HG02798 (cell line): ENCODE measurements at regions not wholly inside any gene's neighbourhood (a gene's known extent, or its start where the extent isn't known, plus 50 kb on each side); places are given as distances from the start of the nearest gene placed in this dataset.
"Not testable (repeated sequence)": the region's sequence is repeated elsewhere in the genome, so short reads cannot be mapped to it uniquely, and the experiment has no call there.

Source experiments
- ATAC-seq: cut with Tn5 transposase; IDR thresholded peaks from one replicate; pipeline ENCODE4 v1.9.1; 2021; ENCODE audit warnings: mild to moderate bottlenecking; ENCODE audit not compliant: unreplicated experiment, poor library complexity

DNA sequence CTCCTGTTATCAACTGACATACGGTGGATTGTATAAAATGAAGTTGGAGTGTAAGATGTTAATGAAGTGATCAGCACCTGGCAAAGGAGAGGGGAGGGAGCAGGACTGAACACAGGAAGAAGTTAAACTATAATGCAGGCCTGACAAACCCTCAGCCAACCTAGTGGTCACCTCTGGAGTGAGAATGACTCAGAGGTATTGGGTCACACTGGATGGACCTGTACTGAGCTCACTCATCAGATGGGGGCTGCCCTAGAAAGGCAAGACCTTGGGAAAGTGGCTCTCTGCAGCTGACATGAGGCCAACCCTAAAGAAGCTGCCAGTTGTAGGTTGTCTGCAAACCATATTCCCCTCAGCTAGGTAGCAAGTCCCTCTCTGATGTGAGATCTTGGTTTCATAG is 193.3 kb upstream of the HTR1E start:
- no peak for ATAC-seq

DNA sequence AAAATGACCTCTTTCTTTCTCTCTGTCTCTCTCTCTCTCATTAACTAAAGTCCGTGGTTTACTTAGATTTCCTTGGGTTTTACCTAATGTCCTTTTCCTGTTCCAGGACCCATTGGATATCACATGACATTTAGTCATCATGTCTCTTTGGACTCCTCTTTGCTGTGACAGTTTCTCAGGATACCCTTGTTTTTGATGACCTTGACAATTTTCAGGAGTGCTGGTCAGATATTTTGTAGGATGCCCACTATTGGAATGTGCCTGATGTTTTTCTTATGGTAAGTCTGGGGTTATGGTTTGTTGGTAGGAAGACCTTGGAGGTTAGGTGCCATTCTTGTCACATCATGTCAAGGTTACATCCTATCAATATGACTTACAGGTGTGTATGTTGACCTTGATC is 199.2 kb upstream of the HTR1E start:
- no peak for ATAC-seq

DNA sequence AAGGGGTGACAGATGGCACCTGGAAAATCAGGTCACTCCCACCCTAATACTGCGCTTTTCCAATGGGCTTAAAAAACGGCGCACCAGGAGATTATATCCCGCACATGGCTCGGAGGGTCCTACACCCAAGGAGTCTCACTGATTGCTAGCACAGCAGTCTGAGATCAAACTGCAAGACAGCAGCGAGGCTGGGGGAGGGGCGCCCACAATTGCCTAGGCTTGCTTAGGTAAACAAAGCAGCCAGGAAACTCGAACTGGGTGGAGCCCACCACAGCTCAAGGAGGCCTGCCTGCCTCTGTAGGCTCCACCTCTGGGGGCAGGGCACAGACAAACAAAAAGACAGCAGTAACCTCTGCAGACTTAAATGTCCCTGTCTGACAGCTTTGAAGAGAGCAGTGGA is 205.7 kb upstream of the HTR1E start:
- ATAC-seq, result not testable (repeated sequence)

DNA sequence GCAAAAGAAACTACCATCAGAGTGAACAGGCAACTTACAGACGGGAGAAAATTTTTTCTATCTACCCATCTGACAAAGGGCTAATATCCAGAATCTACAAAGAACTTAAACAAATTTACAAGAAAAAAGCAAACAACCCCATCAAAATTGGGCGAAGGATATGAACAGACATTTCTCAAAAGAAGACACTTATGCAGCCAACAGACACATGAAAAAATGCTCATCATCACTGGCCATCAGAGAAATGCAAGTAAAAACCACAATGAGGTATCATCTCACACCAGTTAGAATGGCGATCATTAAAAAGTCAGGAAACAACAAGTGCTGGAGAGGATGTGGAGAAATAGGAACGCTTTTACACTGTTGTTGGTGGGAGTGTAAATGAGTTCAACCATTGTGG is 206.6 kb upstream of the HTR1E start:
- ATAC-seq, result not testable (repeated sequence)

DNA sequence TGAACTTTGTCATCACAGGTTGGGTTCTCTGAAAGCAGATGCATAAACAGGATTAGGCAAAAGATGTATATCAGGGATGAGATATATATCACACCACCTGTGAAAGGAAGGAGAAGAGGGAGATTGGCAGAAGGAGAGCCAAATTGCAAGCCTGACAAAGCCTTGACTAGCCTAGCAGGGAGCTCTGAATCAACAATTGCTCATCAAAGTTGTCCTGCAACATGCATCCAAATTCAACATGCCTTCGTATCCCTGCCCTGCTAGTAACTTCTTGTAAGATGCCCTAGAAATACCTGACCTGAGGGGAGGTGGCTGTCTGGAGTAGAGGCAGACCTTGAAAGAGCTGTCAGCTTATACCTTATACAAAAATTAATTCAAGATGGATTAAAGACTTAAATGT is 207.1 kb upstream of the HTR1E start:
- ATAC-seq, result no peak

DNA sequence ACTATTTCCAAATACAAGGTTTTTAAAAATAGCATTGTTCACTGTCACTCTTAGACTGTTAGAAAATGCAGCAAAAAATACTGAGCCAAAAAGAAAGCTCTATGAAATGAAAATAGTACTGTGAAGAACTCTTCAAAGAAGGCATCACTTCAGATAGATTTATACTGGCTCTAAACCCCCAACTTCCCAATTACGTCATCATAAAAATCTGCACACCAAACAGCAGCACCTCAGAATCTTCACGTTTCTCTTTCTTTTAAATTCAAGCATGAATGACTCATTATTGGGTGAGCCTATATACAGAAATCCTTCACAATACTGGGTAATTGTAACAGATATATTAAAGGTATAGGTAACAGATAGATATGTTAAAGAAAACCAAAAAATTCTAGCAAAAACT is 208.4 kb upstream of the HTR1E start:
- no peak for ATAC-seq

DNA sequence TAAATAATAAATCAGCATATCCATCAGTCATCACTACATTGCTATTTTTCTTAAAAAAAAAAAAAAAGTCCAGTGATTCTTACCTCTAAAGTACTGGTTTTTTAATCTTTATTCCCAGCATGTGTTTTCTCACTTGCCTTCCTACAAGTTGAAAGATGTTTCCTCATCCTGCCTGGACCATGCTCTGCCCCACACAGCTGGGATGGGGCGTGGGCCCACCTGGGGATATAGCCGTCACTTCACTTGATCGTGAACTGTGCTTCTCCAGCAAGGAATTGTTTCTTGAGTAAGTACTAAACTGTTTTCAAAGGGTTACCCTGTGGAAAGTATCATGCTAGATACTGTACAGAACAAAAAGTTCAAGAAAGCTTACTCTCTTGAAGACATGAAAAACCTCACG is 212.6 kb upstream of the HTR1E start:
- no peak for ATAC-seq

DNA sequence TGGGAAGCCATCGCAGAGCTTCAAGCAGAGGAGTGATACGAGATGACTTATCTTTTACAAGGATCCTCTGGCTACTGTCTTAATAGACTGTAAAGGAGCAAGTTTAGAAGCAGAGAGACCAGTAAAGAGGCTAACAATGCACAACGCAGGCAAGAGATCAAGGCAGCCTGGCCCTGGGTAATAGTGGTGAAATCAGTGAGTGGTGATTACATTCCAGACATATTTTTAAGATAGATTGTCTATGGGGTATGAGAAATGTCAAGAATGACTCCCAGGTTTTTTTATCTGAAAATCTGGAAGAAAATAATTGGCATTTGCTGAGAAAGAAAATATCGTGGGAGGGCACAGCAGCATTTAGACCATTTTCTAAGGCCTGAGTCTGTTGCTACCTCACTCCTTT is 213.6 kb upstream of the HTR1E start:
- ATAC-seq, result no peak

DNA sequence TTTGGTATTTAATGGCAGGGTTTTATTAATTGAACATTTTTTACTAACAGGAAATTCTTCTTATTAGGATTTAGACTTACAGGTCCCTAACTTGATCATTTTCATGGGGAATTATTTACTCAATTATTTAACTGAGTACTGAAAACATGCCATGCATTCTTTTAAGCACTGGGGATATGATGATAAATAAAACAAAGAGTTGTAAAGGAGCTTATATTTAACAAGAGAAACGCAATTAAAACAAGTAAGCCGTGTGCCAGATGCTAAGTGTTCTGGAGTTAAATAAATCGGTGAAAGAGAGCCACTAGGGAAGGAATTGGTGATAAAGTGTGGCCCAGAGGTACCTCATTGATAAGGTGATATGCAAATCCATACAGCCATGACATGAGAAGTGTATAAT is 214.2 kb upstream of the HTR1E start:
- ATAC-seq, result no peak

DNA sequence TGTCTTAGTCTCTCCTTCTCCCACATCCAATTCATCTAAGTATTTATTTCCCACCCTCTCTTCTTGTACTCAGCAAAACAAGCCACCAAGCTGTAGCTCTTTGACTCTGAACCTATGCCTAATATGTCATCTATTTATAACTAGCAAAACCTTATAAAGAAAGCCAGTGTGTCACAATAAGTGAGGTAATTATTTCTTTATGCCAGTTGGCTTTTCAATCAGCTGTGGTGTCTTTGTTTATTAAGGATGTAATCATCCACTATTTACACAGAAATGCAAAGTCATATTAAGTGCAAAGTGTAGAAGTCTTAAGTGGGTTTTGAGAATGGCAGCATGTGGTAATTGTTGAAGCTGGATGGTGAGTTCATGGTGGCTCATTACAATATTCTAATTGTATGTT is 215.2 kb upstream of the HTR1E start:
- no peak for ATAC-seq

DNA sequence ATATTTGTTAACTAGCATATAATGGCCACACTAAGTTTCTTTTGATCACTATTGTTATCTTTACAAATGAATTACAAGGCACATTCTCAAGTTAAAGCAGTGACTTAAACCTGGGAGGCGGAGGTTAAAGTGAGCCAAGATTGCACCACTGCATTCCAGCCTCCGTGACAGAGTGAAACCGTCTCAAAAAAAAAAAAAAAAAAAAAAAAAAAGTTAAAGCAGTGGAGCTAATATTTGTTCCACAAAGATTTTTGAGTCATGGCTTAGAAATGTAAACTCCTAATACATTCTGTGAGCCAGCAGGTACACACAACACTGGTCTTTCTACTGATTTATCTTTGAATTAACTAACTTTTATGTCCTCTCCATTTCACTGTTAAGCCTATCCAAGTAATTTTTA is 221.7 kb upstream of the HTR1E start:
- ATAC-seq, result no peak

DNA sequence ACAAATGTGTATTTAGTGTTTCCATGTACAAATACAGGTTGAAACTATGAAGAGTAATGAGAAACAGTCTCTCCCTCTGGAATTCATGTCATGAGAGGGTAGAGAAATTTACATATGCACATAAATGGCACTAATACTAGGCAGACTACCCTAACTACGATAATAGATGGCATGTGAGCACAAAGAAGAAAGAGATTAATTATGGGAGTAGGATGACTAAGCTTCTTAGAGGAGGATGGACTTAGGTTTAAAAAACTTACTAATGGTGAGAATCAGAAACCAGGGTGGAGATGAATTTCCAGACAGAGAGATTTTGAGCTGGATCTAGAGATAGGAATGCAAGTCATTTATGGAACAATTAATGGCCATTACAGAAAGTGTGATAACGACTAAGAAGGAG is 225.3 kb upstream of the HTR1E start:
- ATAC-seq, result no peak

DNA sequence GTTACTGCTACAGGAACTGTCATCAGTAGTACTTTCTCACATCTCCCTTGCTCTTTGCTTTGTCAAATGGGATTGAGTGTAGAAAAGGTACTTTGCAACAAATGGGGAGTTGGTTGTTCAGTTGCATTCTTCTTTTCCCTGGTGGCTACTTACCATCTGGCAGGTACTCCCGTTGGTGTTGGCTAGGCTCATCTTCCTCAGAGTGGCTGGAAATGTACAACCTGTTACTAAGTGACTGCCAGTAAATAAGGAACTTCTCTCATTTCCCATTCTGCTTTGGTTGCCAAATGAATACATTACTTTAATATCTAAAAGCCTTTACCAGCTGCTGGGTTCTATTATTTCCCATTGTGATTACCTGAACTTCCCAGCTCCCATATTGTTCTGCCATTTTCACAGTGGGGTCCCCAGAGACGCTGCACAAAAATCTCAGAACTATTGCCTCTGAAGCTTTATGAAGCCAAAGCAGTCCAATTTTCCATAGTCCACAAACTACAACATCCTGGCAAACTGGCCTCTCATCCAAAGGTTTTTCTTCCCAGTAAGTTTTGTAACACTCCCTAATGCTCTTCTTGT is 229.7 kb upstream of the HTR1E start:
- ATAC-seq, result no peak

DNA sequence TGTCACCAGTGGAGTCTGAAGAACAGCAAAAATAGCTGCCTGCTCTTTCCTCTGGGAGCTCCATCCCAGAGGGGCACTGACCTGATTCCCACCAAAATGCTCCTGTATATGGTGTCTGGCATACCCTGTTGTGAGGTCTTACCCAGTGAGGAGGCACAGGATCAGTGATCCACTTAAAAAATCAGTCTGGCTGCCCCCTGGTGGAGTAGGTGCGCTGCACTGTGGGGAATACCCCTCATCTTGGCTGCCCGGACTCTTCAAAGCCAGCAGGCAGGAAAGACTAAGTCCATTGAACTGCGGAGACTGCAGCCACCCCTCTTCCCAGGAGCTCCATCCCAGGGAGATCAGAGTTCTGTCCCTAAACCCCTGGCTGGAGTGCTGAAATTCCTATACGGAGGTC is 230.9 kb upstream of the HTR1E start:
- ATAC-seq, result peak; percentile 75

DNA sequence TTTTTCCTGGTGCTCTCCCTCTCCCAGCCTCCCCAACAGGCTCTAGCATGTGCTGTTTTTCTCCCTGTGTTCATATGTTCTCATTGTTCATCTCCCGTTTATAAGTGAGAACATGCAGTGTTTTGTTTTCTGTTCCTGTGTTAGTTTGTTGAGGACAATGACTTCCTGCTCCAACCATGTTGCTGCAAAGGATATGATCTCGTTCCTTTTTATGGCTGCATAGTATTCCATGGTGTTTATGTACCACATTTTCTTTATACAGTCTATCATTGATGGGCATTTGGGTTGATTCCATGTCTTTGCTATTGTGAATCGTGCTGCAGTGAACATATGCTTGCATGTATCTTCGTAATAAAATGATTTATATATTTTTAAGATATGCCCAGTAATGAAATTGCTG is 236.1 kb upstream of the HTR1E start:
- not testable (repeated sequence) for ATAC-seq

DNA sequence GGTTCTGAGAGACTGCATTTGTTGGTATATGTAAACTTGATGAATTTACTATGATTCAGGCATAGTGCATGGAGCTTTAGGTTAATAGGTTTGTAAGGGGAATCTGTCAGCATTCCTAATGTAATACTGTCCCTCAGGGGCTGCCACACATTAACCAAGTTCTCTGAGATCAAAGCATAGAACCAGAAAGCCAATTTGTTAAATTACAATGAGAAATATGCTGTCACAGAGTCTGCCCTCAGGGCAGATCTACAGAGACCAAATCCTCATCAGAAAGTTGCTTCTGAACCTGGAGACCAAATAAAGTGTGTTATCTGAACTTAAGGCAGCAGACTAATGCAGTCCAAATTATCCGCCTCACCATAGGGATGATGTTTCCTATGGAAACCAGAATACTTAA is 250.8 kb upstream of the HTR1E start:
- ATAC-seq, result no peak

DNA sequence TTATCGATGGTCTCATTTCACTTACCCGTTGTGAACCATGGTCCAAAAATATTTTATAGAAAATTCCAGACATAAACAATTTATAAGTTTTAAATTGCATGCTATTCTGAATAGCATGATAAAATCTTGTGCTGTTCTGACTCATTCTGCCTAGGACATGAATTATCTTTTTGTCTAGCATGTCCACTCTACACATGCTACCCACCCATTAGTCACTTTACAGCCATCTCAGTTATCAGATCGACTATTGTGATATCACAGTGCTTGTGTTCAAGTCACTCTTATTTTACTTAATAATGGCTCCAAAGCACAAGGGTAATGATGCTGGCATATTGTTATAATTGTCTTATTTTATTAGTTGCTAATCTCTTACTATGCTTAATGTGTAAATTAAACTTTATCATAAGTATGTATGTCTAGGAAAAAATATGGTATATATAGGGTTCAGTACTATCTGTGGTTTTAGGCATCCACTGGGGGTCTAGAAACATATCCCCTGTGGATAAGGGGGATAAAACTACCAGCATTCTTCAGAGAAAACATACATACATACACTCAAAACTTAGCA is 252.0 kb upstream of the HTR1E start:
- ATAC-seq, result no peak

DNA sequence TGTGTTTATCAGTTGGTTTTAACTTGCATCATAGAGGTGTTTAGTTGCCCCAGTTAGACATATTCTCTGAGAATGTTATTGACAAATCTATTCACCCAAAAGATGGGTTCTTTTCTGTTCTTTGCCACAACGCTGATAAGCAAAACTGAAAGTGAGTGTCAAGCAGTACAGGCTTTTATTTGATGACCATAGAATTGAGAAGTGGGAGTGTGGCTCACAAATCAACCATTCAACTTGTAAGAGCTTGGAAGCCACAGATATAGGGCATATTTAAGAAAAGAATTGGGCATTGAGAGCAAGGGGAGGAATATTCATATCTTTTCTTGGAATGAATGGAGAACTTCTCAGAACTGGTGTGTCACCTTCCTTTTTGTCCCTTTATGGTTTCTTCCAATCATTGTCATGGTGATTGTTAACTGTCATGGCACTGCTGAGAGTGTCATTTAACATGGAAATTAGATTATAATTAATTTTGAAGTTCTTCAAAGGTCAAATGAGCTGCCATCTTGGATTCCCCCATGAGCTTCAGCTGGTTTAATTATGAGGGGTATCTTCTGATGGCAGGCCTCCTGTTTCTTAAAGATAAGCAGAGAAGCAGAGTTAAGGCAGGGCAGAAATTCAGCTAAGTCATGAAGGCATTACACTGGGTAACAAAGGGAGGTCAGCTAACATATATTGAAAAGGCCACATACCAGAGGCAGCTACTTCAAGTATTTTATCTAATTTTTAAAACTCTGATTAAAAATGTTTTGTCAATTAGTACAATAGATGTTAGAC is 254.0 kb upstream of the HTR1E start:
- peak; percentile 43 for ATAC-seq

DNA sequence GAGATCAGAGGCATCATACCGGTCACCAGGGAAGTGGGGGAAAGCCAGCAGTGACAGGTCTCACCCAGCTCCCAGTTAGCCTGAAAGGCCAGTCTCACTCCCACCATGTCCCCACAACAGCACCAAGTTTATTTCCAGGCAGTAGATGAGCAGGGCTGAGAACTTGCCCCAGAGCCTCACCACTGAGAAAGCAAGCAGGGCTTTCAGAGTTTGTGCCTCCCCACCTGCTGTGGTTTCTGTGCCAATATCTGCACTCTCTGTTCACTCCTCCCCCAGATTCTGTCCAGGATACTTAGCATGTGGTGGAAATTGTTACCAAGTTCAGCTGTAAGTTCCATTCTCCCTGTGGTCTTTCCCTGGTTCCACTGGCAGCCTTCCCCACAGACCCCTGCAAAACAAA is 255.0 kb upstream of the HTR1E start:
- ATAC-seq, result peak; percentile 79

DNA sequence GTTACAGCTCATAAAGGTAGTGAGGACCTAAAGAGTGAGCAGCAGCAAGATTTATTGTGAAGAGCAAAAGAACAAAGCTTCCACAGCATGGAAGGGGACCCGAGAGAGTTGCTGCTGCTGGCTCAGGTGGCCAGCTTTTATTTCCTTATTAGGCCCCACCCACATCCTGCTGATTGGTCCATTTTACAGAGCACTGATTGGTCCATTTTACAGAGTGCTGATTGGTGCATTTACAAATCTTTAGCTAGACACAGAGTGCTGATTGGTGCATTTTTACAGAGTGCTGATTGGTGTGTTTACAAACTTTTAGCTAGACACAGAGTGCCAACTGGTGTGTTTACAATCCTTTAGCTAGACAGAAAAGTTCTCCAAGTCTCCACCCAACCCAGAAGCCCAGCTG is 256.2 kb upstream of the HTR1E start:
- not testable (repeated sequence) for ATAC-seq

DNA sequence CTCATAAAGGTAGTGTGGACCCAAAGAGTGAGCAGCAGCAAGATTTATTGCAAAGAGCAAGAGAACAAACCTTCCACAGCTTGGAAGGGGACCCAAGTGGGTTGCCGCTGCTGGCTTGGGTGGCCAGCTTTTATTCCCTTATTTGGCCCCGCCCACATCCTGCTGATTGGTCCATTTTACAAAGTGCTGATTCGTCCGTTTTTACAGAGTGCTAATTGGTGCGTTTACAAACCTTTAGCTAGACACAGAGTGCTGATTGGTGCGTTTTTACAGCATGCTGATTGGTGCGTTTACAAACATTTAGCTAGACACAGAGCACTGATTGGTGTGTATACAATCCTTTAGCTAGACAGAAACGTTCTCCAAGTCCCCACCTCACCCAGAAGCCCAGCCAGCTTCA is 265.2 kb upstream of the HTR1E start:
- not testable (repeated sequence) for ATAC-seq

DNA sequence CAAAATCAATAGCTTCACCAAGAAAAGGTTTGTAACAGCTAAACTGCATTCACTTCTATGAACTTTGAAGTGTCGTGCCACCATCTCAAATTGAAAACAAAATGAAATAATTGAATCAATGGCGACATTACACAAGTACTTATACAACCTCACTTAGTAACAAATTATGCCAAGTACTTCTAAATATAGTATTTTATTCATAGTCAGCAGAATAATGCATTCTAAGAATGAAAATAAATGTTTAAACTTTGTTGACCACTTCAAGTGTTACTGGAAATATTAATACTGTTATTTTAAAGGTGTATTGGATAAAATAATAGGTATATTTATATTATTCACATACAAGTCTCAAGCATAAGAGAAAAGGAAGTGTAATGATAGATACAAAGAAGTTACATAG is 280.1 kb upstream of the HTR1E start:
- ATAC-seq, result no peak
